Stimulated activated CD8-positive, alpha-beta memory T cell treated with anti-CD3 and anti-CD28 coated beads, Interleukin-15, amount 100 ng/mL, for 48 hours (primary cell): ENCODE measurements at regions not wholly inside any gene's neighbourhood (a gene's known extent, or its start where the extent isn't known, plus 50 kb on each side); places are given as distances from the start of the nearest gene placed in this dataset.
"Not testable (repeated sequence)": the region's sequence is repeated elsewhere in the genome, so short reads cannot be mapped to it uniquely, and the experiment has no call there.

Experiments used
- DNase-seq, 2 donors: peaks; one replicate each; pipeline ENCODE4 v3.0.0-alpha.2; 2020; ENCODE audit warnings: low read depth in 2 of 2

DNA sequence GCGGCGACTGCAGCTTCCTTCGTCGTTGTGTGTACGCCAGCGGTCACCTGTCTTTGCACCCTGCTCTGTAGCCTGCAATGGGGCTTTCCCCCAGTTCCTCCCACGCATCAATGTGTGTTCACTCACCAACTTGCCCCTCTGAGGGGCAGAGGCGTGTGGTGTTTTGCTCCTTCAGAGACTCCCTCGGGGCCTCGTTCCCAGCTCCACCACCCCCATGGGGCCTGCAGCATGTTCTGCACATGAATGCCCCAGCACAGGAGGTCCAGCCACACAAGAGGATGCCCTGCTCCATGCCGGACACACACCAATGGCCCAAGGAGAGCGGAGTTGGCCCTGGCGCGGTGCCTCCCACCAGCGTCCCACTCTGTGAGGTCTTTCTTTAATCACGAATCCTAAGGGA lies 196.8 kb downstream of the BANP start:
- DNase-seq, result not testable (repeated sequence)

- DNase-seq, result not testable (repeated sequence)
Observed at GRCh38 chr16:88148682-88149081, 197.4 kb downstream of the BANP start.

- DNase-seq, result not testable (repeated sequence)
Observed at GRCh38 chr16:88149158-88149603, 197.9 kb downstream of the BANP start.

- DNase-seq, result not testable (repeated sequence)
Observed at GRCh38 chr16:88149663-88150062, 198.4 kb downstream of the BANP start.

- not testable (repeated sequence) for DNase-seq
Observed at GRCh38 chr16:88150456-88151128, 199.4 kb downstream of the BANP start.

GRCh38 chr16:88151129-88151499 lies 199.9 kb downstream of the BANP start:
- not testable (repeated sequence) for DNase-seq

DNA sequence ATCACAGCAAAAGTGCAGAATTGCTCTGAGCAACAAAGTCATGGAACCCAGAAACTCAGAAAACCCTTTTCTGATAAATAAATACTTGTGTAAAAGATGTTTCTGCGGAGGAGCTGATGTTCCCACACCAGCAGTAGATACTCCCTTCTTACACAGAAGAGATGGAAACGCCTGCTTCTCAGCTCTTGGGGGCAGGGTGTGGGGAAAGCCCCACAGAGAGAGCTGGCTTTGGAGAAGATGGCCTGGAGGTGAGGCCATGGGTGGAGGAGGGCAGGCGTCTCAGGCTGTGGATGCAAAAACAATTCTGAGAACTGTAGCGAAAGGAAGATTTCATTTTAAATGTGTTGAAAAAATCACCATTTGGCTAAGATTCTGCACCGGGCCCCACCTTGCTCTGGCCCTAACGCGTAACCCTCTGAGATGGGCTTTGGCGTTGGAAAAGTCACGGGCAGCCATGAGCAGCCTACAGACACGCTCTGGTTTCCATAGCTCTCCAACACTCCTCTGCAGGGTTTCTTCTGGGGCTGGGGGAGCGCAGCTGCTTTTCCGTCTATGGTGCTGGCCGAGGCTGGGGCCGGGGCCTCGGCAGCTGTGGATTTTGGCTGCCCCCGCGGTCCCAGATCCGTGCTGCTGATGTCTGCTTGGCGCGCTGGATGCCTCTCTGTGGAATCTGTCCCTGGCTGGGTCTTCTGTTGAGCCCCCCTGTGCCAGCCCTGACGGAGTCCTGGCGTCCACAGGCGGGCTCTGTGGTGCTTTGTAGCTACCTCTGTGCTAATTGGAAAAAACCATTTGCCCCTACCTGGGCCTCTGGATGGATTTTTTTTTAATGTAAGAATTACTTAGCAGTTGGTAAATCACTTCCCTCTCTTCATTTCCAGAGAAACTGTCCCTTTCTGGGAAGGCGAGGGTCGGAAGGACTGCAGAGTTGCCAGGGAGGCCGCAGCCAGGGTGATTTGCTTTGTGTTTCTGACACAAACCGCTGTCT lies 200.9 kb downstream of the BANP start:
- DNase-seq, result not testable (repeated sequence)

DNA sequence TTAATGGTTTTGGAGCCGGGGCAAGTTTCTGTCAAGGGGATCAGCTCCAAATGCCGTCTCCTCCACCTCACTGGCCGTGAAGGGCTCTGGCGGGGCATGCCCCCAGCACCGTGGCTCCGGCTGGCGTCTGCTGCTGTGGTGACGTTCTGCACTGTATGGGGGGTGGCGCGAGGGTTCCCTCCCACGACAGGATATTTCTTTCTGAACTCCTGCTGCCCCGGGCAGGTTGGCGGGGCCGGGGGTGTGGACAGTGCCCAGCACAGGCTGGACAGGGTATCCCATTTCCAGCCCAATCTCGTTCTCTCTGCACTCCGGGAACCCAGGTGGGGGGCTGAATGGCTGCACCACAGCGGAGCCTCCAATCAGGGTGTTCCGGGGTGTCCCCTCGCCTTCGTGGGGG lies 201.6 kb downstream of the BANP start:
- DNase-seq, result not testable (repeated sequence)

GRCh38 chr16:88153516-88153915 lies 202.3 kb downstream of the BANP start:
- DNase-seq, result not testable (repeated sequence)

DNA sequence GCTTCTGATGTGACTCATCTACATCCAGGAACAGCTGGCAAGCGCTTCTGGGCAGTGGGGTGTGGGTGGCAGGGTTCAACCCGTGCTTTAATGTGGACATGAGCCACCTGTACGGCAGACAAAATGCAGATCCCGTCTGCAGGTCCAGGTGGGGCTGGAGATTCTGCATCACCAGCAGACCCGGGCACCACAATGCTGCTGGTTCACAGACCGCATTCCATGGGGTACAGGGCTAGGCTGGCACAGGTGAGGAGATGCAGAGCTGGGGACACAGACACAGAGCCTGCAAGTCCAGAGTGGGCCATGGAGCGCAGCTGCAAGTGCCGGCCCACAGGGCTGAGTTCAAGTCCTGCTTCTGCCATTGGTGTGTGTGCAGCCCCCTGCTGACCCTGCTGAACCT lies 203.7 kb downstream of the BANP start:
- not testable (repeated sequence) for DNase-seq

- not testable (repeated sequence) for DNase-seq
Observed at GRCh38 chr16:88155681-88156080, 204.4 kb downstream of the BANP start.

GRCh38 chr16:88156640-88157283 lies 205.5 kb downstream of the BANP start:
- DNase-seq, result not testable (repeated sequence)

GRCh38 chr16:88157686-88158085 lies 206.5 kb downstream of the BANP start:
- DNase-seq, result not testable (repeated sequence)

DNA sequence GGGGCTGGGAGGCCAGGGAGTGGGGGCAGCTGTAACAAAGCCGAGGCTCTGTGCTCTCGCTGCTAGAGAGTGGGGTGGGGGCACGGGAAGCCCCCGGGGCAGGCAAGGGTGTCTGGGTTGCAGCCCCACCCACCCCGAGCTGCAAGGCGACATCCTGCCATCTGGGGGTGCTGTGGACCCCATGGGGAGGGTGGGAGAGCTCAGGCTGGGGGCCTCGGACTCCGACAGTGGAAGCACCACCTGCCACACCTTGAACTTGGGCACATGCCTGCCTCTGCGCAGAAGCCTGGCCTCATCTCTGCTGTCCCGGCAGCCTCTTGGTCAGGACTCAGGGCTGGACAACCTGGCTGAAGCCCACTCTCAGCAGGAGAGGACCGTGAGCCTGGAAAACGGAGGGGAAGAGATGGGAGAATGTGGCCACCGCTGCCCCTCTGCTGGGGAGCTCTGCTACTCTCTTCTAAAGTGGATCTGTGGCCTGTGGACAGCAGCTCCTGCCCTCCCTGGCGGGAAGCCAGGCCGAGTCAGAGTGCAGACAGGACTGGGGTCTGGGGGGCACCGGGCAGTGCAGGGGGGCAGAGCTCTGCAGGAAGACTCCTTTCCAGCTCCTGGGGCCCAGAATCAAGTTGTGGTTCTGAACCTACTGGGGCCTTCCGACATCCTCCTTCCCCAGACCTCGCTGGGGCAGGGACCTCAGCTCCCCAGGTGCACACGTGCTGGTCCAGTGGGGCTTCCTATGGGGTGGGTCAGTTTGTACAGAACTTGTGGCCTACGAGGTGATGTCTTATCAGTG lies 207.2 kb downstream of the BANP start:
- not testable (repeated sequence) for DNase-seq

GRCh38 chr16:88159046-88159896 lies 208.0 kb downstream of the BANP start:
- DNase-seq, result not testable (repeated sequence)

GRCh38 chr16:88159897-88160335 lies 208.7 kb downstream of the BANP start:
- DNase-seq, result not testable (repeated sequence)

GRCh38 chr16:88161191-88161590 lies 210.0 kb downstream of the BANP start:
- not testable (repeated sequence) for DNase-seq

GRCh38 chr16:88161623-88162275 lies 210.5 kb downstream of the BANP start:
- not testable (repeated sequence) for DNase-seq

- DNase-seq, result not testable (repeated sequence)
Observed at GRCh38 chr16:88162778-88163177, 211.5 kb downstream of the BANP start.
